Mesenchymal stem cell (in vitro differentiated cells and primary cell): ENCODE measurements at regions not wholly inside any gene's neighbourhood (a gene's known extent, or its start where the extent isn't known, plus 50 kb on each side); places are given as distances from the start of the nearest gene placed in this dataset.

Source experiments
- DNase-seq: peaks from one replicate; pipeline ENCODE4 v3.0.0-alpha.2; 2013
- H2AFZ ChIP-seq: one replicate; pipeline ENCODE4 v1.6.1; 2013; ENCODE audit warnings: low read depth, mild to moderate bottlenecking, control low read depth, inconsistent platforms, low read length, moderate library complexity
- H2AK5ac ChIP-seq: 2 replicates; pipeline ENCODE4 v1.6.1; 2013; ENCODE audit warnings: low read length, moderate library complexity, mild to moderate bottlenecking, inconsistent platforms; ENCODE audit not compliant: severe bottlenecking
- H2BK120ac ChIP-seq: one replicate; pipeline ENCODE4 v1.6.1; 2013; ENCODE audit warnings: low read depth, mild to moderate bottlenecking, inconsistent platforms, low read length, moderate library complexity
- H2BK12ac ChIP-seq, 2 experiments: one replicate each; pipeline ENCODE4 v1.6.1; 2013; ENCODE audit warnings: inconsistent platforms in 2 of 2, low read length in 2 of 2, mild to moderate bottlenecking in 2 of 2, moderate library complexity in 2 of 2, control low read depth in 1 of 2
- H2BK15ac ChIP-seq: one replicate; pipeline ENCODE4 v1.6.1; 2013; ENCODE audit warnings: mild to moderate bottlenecking, low read depth, inconsistent platforms; ENCODE audit not compliant: poor library complexity, severe bottlenecking
- H2BK5ac ChIP-seq: 2 replicates; pipeline ENCODE4 v1.6.1; 2013; ENCODE audit warnings: low read depth, mild to moderate bottlenecking, low read length, control low read depth, inconsistent platforms; ENCODE audit not compliant: poor library complexity, severe bottlenecking
- H3K14ac ChIP-seq, 2 experiments: one replicate each; pipeline ENCODE4 v1.6.1; 2013; ENCODE audit warnings: inconsistent platforms in 2 of 2, low read length in 2 of 2, control low read depth in 1 of 2, mild to moderate bottlenecking in 1 of 2, moderate library complexity in 1 of 2
- H3K18ac ChIP-seq, 2 experiments: one replicate each; pipeline ENCODE4 v1.6.1; 2013; ENCODE audit warnings: inconsistent platforms in 2 of 2, low read length in 2 of 2, control low read depth in 1 of 2, low read depth in 1 of 2, mild to moderate bottlenecking in 1 of 2
- H3K23ac ChIP-seq, 2 experiments: one replicate each; pipeline ENCODE4 v1.6.1; 2013; ENCODE audit warnings: inconsistent platforms in 2 of 2, low read length in 2 of 2, mild to moderate bottlenecking in 2 of 2, moderate library complexity in 2 of 2, control low read depth in 1 of 2
- H3K27ac ChIP-seq: 2 replicates; pipeline ENCODE4 v1.5.1; 2013; ENCODE audit warnings: mild to moderate bottlenecking, moderate library complexity, low read length, control low read depth, inconsistent platforms; ENCODE audit not compliant: poor library complexity, severe bottlenecking
- H3K27me3 ChIP-seq, 2 experiments: 2 replicates each; pipeline versions ENCODE4 v1.6.1 to v1.7.0; 2013; ENCODE audit warnings: low read length in 2 of 2, mild to moderate bottlenecking in 2 of 2, moderate library complexity in 2 of 2, control low read depth in 1 of 2, inconsistent platforms in 1 of 2; ENCODE audit not compliant: control insufficient read depth in 1 of 2, insufficient read depth in 1 of 2
- H3K36me3 ChIP-seq, 2 experiments: 2 replicates each; pipeline versions ENCODE4 v1.6.1 to v1.7.0; 2013; ENCODE audit warnings: low read length in 2 of 2, control low read depth in 1 of 2, inconsistent platforms in 1 of 2, low read depth in 1 of 2, mild to moderate bottlenecking in 1 of 2; ENCODE audit not compliant: insufficient read depth in 2 of 2, control insufficient read depth in 1 of 2
- H3K4ac ChIP-seq, 2 experiments: one replicate each; pipeline ENCODE4 v1.6.1; 2013; ENCODE audit warnings: inconsistent platforms in 2 of 2, low read length in 2 of 2, mild to moderate bottlenecking in 2 of 2, moderate library complexity in 2 of 2, control low read depth in 1 of 2, low read depth in 1 of 2
- H3K4me1 ChIP-seq: 2 replicates; pipeline ENCODE4 v1.6.1; 2013; ENCODE audit warnings: low read depth, low read length, control low read depth; ENCODE audit not compliant: control insufficient read depth, insufficient read depth
- H3K4me2 ChIP-seq: 2 replicates; pipeline ENCODE4 v1.6.1; 2013; ENCODE audit warnings: low read length, mild to moderate bottlenecking, inconsistent platforms; ENCODE audit not compliant: poor library complexity, severe bottlenecking
- H3K4me3 ChIP-seq, 2 experiments: 2 replicates each; pipeline versions ENCODE4 v1.5.1 to v1.7.0; 2013; ENCODE audit warnings: low read length in 2 of 2, mild to moderate bottlenecking in 2 of 2, control low read depth in 1 of 2, low read depth in 1 of 2; ENCODE audit not compliant: insufficient read depth in 1 of 2
- H3K79me1 ChIP-seq: replicated peaks from 2 replicates; pipeline ENCODE4 v1.6.1; 2013; ENCODE audit warnings: mild to moderate bottlenecking, control low read depth, low read length, inconsistent platforms; ENCODE audit not compliant: poor library complexity, severe bottlenecking
- H3K9ac ChIP-seq: 2 replicates; pipeline ENCODE4 v1.7.0; 2013; ENCODE audit warnings: mild to moderate bottlenecking, low read length, moderate library complexity
- H3K9me3 ChIP-seq: 2 replicates; pipeline ENCODE4 v1.7.0; 2013; ENCODE audit warnings: mild to moderate bottlenecking, low read length; ENCODE audit not compliant: control insufficient read depth
- H4K8ac ChIP-seq: one replicate; pipeline ENCODE4 v1.6.1; 2013; ENCODE audit warnings: inconsistent platforms, mild to moderate bottlenecking, low read length, moderate library complexity
- H4K91ac ChIP-seq: one replicate; pipeline ENCODE4 v1.6.1; 2013; ENCODE audit warnings: mild to moderate bottlenecking, low read length, inconsistent platforms
- WGBS: methylation state at CpG from one replicate; pipeline ENCODE4 v1.1.7; 2013; ENCODE audit warnings: mixed read lengths; 5-methylcytosine and 5-hydroxymethylcytosine counted together

DNA sequence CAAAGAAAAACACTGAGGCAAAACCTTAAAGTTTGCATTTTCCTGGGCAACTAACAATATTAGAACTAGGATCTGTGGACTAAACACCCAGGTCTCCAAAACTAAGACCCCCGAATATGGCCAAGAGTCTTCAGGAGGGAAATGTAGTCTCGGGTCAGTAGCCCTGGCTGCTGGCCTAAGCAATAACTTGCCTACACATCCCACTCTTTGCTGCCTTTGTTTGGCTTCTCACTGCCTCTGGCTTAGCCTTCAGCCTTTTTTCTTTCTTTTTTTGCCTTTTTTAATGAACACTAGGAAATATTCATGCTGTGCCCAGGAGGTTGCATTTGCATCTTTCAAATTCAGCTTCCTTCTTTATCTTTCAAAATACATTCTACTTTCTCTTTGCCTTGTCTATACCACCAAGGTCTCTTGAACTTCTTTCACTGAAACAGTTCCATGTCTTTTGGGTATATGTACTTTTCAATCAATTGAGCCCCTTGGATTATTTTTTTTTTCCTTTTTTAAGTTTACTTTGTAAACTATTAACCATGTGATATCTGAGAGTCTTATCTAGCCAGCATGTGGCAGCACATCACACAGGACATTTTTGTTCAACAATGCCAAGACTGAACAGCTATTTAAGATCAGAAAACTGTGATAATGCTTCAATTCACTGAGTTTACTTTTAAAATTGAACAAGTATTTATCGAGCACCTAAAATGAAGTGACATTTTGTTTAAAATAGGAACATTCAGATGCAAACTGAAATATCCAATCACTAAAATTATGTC is 165.0 kb upstream of the TRPC6 start:
- Histone ChIP-seq H2AFZ (no peak overlapping the region), H2BK120ac (no peak overlapping the region), H3K27ac (no peak overlapping the region), H2BK5ac (no peak overlapping the region), H3K9ac (peak overlapping the region; percentile 37), H2AK5ac (no peak overlapping the region), H2BK12ac (no peak overlapping the region), H4K91ac (no peak overlapping the region), H2BK15ac (no peak overlapping the region), H4K8ac (no peak overlapping the region), H3K9me3 (no peaks in the 10 kb centered on the region), H3K18ac (no peak overlapping the region), H3K4me3 (peak overlapping the region in 1 of 2 experiments; percentile 56), H3K4ac (no peak overlapping the region), H3K23ac (no peak overlapping the region), H3K4me2 (no peak overlapping the region), H3K14ac (no peak overlapping the region), H3K4me1 (no peaks in the 10 kb centered on the region), H3K36me3 (no peaks in the 10 kb centered on the region), H3K27me3 (no peaks in the 10 kb centered on the region), H3K79me1 (no peaks in the 10 kb centered on the region)
- 97% methylated on average over 3 of the region's 3 CpGs for WGBS
- no peak for DNase-seq

DNA sequence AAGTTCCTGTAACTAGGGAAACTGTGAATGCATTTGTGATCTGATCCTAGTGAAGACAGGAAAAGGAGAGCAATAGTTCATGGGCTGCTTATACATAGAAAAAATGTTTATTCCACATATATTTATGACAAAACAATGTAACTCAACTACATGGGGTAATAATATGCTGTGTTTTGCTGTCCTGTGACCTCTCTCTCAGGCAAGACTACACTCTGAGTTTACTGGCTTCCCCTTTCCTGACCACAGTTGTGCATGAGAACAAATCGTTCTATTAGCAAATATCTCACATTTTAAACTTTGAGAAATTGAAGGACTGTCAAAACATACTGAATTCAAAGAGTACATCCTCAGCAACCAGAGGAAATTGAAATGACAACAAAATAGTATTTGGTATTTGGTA is 161.9 kb upstream of the TRPC6 start:
- Histone ChIP-seq H4K8ac (no peak overlapping the region), H2BK5ac (no peak overlapping the region), H3K9me3 (no peaks in the 10 kb centered on the region), H3K4me3 (no peak overlapping the region), H3K4ac (no peak overlapping the region), H3K79me1 (no peaks in the 10 kb centered on the region), H3K23ac (no peak overlapping the region), H2AFZ (no peak overlapping the region), H3K9ac (no peak overlapping the region), H4K91ac (no peak overlapping the region), H2AK5ac (no peak overlapping the region), H3K18ac (no peak overlapping the region), H2BK12ac (no peak overlapping the region), H3K14ac (no peak overlapping the region), H3K27ac (no peak overlapping the region), H3K4me1 (no peaks in the 10 kb centered on the region), H3K27me3 (peaks cover 0 to 1% of the 10 kb centered on the region in 2 experiments), H3K36me3 (no peaks in the 10 kb centered on the region), H2BK15ac (no peak overlapping the region), H2BK120ac (no peak overlapping the region), H3K4me2 (no peak overlapping the region)
- DNase-seq = no peak
- 100% methylated on average over 1 of the region's 1 CpG for WGBS

DNA sequence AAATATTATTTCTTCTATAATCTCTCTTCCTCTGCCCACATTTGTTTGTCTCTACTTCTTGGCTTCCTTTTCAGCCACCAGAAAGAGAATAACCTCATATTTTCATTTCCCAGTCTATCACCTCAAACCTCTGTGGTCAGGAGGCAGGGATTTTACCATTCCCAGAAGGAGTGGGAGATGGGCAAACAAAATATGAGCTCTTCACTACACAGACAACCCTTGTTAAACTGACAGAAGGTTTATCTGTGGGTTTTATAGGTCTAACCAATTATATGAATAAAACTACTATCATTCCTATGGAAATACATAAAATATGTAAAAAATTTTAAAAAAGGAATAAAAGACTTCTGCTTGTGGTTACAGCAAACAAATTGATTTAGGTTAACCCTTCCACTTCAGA is 160.0 kb upstream of the TRPC6 start:
- H2AFZ ChIP-seq = no peak overlapping the region
- H3K36me3 ChIP-seq = no peaks in the 10 kb centered on the region
- H3K27me3 ChIP-seq = peaks cover 0 to 6% of the 10 kb centered on the region in 2 experiments
- H2BK12ac ChIP-seq = no peak overlapping the region
- no peak overlapping the region for H2BK120ac ChIP-seq
- no peak overlapping the region for H3K4me2 ChIP-seq
- H3K18ac ChIP-seq = no peak overlapping the region
- DNase-seq = no peak
- no peak overlapping the region for H2BK5ac ChIP-seq
- H3K27ac ChIP-seq = no peak overlapping the region
- H4K8ac ChIP-seq = no peak overlapping the region
- H3K4me1 ChIP-seq = no peaks in the 10 kb centered on the region
- no peak overlapping the region for H3K4ac ChIP-seq
- H4K91ac ChIP-seq = no peak overlapping the region
- no peak overlapping the region for H3K4me3 ChIP-seq
- H3K9ac ChIP-seq = no peak overlapping the region
- no peak overlapping the region for H2BK15ac ChIP-seq
- H3K23ac ChIP-seq = no peak overlapping the region
- no peak overlapping the region for H2AK5ac ChIP-seq
- H3K14ac ChIP-seq = no peak overlapping the region
- H3K9me3 ChIP-seq = no peaks in the 10 kb centered on the region
- H3K79me1 ChIP-seq = no peaks in the 10 kb centered on the region

DNA sequence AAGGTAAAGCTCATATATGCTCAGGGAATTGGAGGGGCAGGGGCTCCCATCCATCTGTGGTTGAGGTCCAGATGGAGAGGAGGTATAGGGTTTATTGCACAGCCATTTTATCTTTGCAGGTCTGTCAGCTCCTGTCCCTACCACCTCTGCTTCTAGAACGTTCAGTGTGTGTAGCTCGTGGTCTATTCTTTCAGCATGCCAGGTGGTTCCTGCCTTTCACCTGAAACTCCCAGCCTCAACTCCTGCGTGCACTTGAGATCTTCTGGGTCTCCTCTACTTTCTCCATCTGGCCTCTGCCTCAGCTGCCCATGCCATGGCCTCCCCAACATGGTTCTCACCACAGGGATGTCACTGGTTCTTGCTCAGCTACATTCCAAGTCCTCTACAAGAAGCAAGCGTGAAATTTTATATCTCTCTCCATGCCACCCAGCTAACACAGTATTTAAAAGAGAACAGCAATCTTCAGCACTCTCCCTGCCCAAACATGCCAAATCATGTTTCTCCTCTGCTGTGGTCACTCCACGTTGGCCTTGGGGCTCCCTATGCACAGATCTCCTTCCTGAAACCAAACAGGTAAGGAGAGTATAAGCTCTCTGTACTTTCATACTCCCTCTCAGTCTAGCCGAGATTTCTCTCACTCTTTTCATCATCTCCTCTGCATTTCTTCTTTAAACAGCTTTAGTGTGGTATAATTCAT is 157.8 kb upstream of the TRPC6 start:
- Histone ChIP-seq H2BK15ac (no peak overlapping the region), H2AK5ac (no peak overlapping the region), H3K27ac (no peak overlapping the region), H3K79me1 (no peaks in the 10 kb centered on the region), H4K91ac (no peak overlapping the region), H3K14ac (no peak overlapping the region), H3K4me1 (no peaks in the 10 kb centered on the region), H2AFZ (no peak overlapping the region), H3K23ac (no peak overlapping the region), H3K4me3 (no peak overlapping the region), H3K27me3 (peaks cover 0 to 6% of the 10 kb centered on the region in 2 experiments), H2BK5ac (no peak overlapping the region), H2BK12ac (no peak overlapping the region), H3K18ac (no peak overlapping the region), H3K9ac (no peak overlapping the region), H3K4ac (no peak overlapping the region), H3K36me3 (no peaks in the 10 kb centered on the region), H3K4me2 (no peak overlapping the region), H4K8ac (no peak overlapping the region), H2BK120ac (no peak overlapping the region), H3K9me3 (no peaks in the 10 kb centered on the region)
- DNase-seq = no peak
- 83% methylated on average over 5 of the region's 6 CpGs for WGBS
